Spinal cord (tissue), 9 donors: ENCODE measurements at regions not wholly inside any gene's neighbourhood (a gene's known extent, or its start where the extent isn't known, plus 50 kb on each side); places are given as distances from the start of the nearest gene placed in this dataset.

Experiments
- DNase-seq, 6 donors: peaks; one replicate each; pipeline versions ENCODE4 v3.0.0 to v3.0.0-alpha.2; 2013 to 2015; ENCODE audit warnings: low spot score in 6 of 6, low read depth in 4 of 6
- H3K27ac ChIP-seq: one replicate; pipeline ENCODE4 v1.5.1; 2013; ENCODE audit warnings: low read depth, low read length, control low read depth
- H3K27me3 ChIP-seq: one replicate; pipeline ENCODE4 v1.6.1; 2013; ENCODE audit warnings: low read length; ENCODE audit not compliant: control insufficient read depth, insufficient read depth
- H3K36me3 ChIP-seq: one replicate; pipeline ENCODE4 v1.6.1; 2013; ENCODE audit warnings: low read length; ENCODE audit not compliant: control insufficient read depth, insufficient read depth
- H3K4me1 ChIP-seq: one replicate; pipeline ENCODE4 v1.6.1; 2013; ENCODE audit warnings: low read length; ENCODE audit not compliant: control insufficient read depth, insufficient read depth
- H3K4me3 ChIP-seq: one replicate; pipeline ENCODE4 v1.5.1; 2013; ENCODE audit warnings: low read depth, low read length, control low read depth
- H3K9me3 ChIP-seq: one replicate; pipeline ENCODE4 v1.6.1; 2013; ENCODE audit warnings: low read length; ENCODE audit not compliant: control insufficient read depth, insufficient read depth
- WGBS: methylation state at CpG from one replicate; pipeline ENCODE4 v1.1.5; 2013; ENCODE audit warnings: missing lambda C conversion rate; ENCODE audit not compliant: insufficient coverage; 5-methylcytosine and 5-hydroxymethylcytosine counted together
- donor health status: healthy.

DNA sequence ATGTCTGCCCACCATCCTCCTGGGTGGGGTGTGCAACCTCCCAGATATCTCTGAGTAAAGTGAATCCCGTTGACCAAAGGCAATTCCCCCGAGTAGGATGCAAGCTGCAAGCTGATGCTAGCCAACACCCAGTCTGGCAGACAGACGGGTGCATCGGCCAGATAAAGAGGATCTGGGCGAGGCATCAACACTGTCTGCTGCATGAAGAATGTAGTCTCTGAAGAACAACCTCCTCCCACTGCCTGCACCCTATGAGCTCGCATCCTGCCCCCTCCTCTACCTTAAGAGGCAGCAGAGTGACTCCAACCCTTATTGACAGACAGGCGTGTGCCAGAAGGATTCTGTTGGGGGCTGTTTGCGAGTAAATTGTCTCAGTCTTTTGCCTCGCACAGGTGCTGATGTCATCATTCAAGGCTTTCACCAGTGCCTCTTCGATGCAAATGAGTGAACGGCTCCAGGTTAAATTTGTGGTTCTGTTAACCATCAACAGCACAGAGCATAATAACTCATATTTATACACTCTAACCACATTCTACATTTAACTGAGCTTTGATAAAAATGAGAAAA, 546.9 kb downstream of the BCOR start:
- H3K36me3 ChIP-seq, result no peaks in the 10 kb centered on the region
- no peak overlapping the region for H3K27ac ChIP-seq
- no peaks in the 10 kb centered on the region for H3K4me1 ChIP-seq
- peaks cover 3% of the 10 kb centered on the region for H3K27me3 ChIP-seq
- WGBS, result 70% methylated on average over 9 of the region's 11 CpGs
- DNase-seq, result no peak
- no peak overlapping the region for H3K4me3 ChIP-seq
- no peaks in the 10 kb centered on the region for H3K9me3 ChIP-seq

DNA sequence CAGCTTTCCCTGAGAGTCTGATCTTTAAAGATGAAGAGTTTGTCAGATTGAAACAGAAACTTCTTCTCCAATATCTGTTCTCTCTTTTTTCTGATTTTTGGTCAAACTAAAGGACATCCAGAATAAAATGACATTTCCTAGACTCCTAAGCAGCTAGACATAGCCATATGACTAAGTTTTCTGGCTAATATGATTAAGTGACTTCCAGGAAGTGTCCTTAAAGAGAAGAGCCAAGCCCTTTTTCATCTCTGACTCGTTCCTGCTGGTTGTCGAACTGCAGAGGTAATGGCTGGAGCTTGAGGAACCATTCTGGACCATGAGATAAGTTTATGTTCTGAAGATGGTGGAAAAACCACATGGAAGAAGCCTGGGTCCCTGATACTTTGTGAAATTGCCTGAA, 546.0 kb downstream of the BCOR start:
- Histone ChIP-seq H3K4me3 (no peak overlapping the region), H3K9me3 (no peaks in the 10 kb centered on the region), H3K36me3 (no peaks in the 10 kb centered on the region), H3K4me1 (no peaks in the 10 kb centered on the region), H3K27me3 (peaks cover 5% of the 10 kb centered on the region), H3K27ac (no peak overlapping the region)
- no peak for DNase-seq
- WGBS, result 77% methylated on average over 2 of the region's 2 CpGs

DNA sequence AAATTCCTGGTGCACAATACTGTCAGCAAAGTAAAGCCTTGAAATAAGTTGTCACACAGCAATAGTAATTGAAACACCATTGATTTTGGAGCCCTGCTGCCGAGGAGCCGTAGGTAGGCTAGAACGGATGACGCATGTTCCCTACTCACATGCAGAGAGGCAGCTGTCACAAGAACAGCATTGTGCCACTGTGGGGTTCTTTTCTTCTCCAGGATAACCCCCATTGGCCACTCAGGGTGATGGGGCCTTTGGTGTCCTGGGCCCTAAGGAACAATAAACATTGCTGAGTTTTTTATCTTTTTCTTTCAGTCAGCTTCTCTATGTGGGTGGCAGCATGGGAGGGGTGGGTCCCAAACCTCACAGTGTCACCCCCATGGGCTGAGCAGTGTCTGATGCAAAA, 542.3 kb downstream of the BCOR start:
- Histone ChIP-seq H3K4me1 (no peaks in the 10 kb centered on the region), H3K36me3 (no peaks in the 10 kb centered on the region), H3K4me3 (no peak overlapping the region), H3K27ac (no peak overlapping the region), H3K27me3 (peaks cover 13% of the 10 kb centered on the region), H3K9me3 (no peaks in the 10 kb centered on the region)
- DNase-seq, result no peak
- 87% methylated on average over 4 of the region's 4 CpGs for WGBS

DNA sequence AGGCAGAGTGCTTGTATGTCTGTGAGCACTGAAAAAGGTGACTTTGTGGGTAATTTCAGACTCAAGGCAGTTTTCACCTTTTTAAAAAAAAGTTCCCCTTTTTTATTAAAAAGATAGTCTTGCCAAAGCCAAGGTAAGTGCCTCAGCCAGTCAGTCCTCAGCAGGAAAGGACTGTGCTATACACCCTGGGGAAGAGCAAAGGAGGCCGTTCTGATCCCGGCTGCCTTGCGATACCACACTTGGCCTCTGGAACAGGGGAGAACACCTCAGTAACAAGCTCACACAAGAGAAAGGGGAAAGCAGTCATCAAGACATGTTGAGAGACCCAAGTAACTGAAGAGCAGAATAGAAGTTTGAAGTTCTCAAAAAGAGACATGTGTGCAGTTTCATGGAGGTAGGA, 541.7 kb downstream of the BCOR start:
- Histone ChIP-seq H3K4me1 (no peaks in the 10 kb centered on the region), H3K9me3 (no peaks in the 10 kb centered on the region), H3K27ac (no peak overlapping the region), H3K36me3 (no peaks in the 10 kb centered on the region), H3K4me3 (no peak overlapping the region), H3K27me3 (peaks cover 14% of the 10 kb centered on the region)
- 67% methylated on average over 1 of the region's 3 CpGs for WGBS
- DNase-seq, result no peak

DNA sequence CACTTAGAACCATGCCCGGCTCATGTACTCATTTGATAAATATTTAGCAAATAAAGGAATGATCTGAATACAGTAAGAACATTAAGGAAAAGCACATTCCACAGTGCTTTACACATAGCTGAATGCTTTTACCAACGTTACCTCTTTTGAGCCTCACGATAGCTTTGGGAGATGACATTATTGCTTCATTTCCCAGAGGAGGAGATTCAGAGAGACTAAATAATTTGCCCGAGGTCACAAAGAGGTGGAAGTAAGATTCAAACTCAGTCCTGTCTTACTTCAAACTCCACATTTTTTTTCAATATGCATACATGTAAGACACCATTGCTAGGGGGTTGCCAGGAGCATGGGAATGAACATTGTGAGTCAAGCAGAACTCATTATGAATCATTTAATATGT, 538.5 kb downstream of the BCOR start:
- Histone ChIP-seq H3K4me3 (no peak overlapping the region), H3K9me3 (no peaks in the 10 kb centered on the region), H3K27me3 (peaks cover 17% of the 10 kb centered on the region), H3K4me1 (no peaks in the 10 kb centered on the region), H3K36me3 (no peaks in the 10 kb centered on the region), H3K27ac (no peak overlapping the region)
- no CpG with 5 or more reads among the region's 4 CpGs for WGBS
- DNase-seq, result no peak

DNA sequence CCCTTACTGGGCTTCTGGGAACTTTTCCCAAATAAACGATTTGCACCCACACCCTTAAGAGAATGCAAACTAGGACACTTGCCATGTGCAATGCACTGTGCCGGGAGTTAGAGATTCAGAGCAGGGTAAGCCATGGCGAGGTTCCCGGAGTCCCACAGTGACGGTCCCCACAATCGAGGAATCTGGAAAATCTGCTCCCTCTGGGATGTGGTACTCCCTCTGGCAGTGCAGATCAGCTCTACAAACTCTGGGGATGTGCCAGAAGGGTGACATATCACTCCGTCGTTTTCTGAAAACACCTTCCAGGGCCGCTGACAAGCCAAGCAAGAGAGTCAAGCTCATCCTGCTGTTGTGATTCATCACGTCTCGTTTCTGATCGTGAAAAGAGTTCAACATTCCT, 537.5 kb downstream of the BCOR start:
- Histone ChIP-seq H3K27ac (no peak overlapping the region), H3K27me3 (peaks cover 20% of the 10 kb centered on the region), H3K4me1 (no peaks in the 10 kb centered on the region), H3K4me3 (no peak overlapping the region), H3K9me3 (no peaks in the 10 kb centered on the region), H3K36me3 (no peaks in the 10 kb centered on the region)
- WGBS, result 65% methylated on average over 12 of the region's 12 CpGs
- peak in 1 of 6 donors; percentile 76 for DNase-seq

DNA sequence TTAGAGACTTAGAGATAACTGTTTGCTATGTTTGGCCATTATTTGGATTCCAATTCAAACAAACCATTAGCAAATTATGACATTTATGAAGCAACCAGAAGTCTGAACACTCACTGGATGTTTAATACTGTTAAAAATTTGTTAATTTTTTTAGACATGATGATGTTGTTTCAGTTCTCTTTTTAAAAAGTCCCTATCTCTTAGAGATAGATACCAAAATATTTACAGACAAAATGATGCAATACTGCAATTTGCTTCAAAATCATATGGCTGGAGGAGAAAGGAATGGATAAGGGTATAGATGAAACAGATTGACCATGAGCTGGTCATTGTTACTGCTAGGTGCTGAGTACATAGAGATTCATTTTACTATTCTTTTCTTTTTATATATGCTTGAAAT, 534.6 kb downstream of the BCOR start:
- H3K27ac ChIP-seq, result no peak overlapping the region
- H3K4me3 ChIP-seq, result no peak overlapping the region
- H3K9me3 ChIP-seq, result no peaks in the 10 kb centered on the region
- H3K36me3 ChIP-seq, result no peaks in the 10 kb centered on the region
- no peaks in the 10 kb centered on the region for H3K4me1 ChIP-seq
- DNase-seq, result no peak
- peaks cover 18% of the 10 kb centered on the region for H3K27me3 ChIP-seq

DNA sequence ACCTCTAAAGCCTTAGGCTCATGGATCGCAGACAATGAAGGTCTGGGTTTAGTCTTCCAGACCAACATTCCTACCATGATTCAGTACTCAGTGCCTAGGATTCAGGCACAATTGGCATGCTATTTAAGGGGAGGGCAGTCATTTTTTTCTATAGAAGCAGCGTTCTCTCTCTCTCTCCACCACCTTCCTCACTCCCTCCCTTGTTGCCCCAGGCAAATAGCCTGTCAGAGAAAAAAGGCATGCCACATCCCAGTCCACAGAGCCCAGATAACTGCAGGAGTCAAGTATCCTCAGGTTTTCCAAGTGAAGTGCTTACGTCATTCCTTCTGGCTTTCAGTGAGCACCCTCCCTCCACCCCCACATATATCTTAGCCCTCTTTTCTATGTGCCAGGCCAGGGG, 533.0 kb downstream of the BCOR start:
- Histone ChIP-seq H3K36me3 (no peaks in the 10 kb centered on the region), H3K4me3 (no peak overlapping the region), H3K9me3 (no peaks in the 10 kb centered on the region), H3K27me3 (peaks cover 18% of the 10 kb centered on the region), H3K4me1 (no peaks in the 10 kb centered on the region), H3K27ac (no peak overlapping the region)
- no peak for DNase-seq
- 62% methylated on average over 2 of the region's 3 CpGs for WGBS

DNA sequence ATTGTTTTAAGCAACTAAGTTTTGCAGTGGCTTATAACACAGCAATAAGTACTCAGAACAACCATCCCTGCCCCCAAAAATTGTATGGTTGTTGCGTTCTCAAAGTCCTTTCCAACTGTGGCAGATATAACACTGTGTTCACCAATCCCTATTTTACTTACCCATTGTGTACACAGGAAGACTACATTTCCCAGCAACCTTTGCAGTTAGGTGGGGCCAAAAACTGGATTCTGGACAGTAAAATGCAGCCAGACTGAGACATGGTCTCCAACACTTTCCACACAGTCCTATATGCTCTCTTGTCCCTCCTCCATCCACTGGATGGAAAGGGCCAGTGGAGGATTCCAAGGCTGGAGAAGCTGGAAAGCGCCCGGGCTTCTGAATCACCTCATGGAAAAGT, 523.6 kb downstream of the BCOR start:
- no peaks in the 10 kb centered on the region for H3K36me3 ChIP-seq
- 67% methylated on average over 3 of the region's 3 CpGs for WGBS
- H3K27ac ChIP-seq, result no peak overlapping the region
- peak in 1 of 6 donors; percentile 26 for DNase-seq
- H3K4me3 ChIP-seq, result no peak overlapping the region
- H3K9me3 ChIP-seq, result no peaks in the 10 kb centered on the region
- peaks cover 20% of the 10 kb centered on the region for H3K27me3 ChIP-seq
- H3K4me1 ChIP-seq, result peaks cover 25% of the 10 kb centered on the region

DNA sequence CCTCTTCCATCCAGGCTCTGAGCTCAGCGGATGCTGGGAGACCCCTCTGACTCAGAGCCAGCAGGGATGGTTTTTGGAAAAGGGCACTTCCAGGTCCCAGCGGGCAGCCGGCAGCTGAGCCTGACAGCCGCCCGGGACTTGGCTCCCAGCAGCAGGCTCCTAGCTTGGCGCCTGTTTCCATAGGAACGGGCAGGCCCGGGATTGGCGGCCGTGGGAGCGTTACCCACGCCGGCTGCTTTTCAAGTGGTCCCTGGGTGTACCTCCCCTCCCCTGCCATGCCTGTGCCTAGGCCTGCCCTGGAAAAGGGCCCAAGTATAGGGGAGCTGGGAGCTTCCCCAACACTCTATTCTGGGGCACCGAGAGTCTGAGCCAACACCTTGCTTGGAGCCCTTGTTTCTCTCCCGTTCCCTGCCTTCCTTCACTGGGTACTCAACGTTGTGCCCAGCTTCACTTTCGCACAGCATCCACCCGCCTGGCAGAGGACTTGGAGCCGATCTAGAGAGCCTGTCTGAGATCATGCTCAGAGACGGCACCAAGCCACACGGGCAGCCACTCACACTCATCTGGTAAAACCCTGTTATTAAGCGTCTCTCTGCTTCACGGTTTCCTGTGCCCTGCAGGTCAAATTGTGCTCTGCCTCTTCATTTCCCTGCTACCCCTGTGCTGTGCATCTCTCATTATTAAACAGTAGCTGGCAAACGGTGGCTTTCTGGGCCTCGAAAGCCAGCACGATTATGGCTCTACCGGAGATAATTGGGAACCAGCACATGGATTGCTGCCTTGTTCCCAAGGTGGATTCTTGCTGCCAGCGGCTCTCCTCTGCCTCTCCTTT, 521.5 kb downstream of the BCOR start:
- 28% methylated on average over 28 of the region's 28 CpGs for WGBS
- peak in 5 of 6 donors; percentile 46 to 91 (median 67) for DNase-seq
- H3K4me1 ChIP-seq, result peaks cover 25% of the 10 kb centered on the region
- H3K36me3 ChIP-seq, result no peaks in the 10 kb centered on the region
- H3K27ac ChIP-seq, result no peak overlapping the region
- peaks cover 15% of the 10 kb centered on the region for H3K27me3 ChIP-seq
- H3K9me3 ChIP-seq, result no peaks in the 10 kb centered on the region
- H3K4me3 ChIP-seq, result no peak overlapping the region
